DND-41 (cell line): ENCODE measurements at regions not wholly inside any gene's neighbourhood (a gene's known extent, or its start where the extent isn't known, plus 50 kb on each side); places are given as distances from the start of the nearest gene placed in this dataset.

ENCODE experiments used
- EZH2 ChIP-seq: IDR thresholded peaks from 3 replicates; pipeline ENCODE4 v1.6.1; 2012; ENCODE audit warnings: borderline replicate concordance, low read depth, mild to moderate bottlenecking, moderate library complexity, low read length, inconsistent platforms; ENCODE audit not compliant: severe bottlenecking
- TF ChIP-seq, protein P1 (sequence below): IDR thresholded peaks from 2 replicates; pipeline ENCODE4 v1.5.1; 2012; ENCODE audit warnings: borderline replicate concordance, low read length, moderate library complexity, mild to moderate bottlenecking; ENCODE audit not compliant: poor library complexity, severe bottlenecking; ENCODE audit errors: extremely low read depth

- TF ChIP-seq, protein P1, sequence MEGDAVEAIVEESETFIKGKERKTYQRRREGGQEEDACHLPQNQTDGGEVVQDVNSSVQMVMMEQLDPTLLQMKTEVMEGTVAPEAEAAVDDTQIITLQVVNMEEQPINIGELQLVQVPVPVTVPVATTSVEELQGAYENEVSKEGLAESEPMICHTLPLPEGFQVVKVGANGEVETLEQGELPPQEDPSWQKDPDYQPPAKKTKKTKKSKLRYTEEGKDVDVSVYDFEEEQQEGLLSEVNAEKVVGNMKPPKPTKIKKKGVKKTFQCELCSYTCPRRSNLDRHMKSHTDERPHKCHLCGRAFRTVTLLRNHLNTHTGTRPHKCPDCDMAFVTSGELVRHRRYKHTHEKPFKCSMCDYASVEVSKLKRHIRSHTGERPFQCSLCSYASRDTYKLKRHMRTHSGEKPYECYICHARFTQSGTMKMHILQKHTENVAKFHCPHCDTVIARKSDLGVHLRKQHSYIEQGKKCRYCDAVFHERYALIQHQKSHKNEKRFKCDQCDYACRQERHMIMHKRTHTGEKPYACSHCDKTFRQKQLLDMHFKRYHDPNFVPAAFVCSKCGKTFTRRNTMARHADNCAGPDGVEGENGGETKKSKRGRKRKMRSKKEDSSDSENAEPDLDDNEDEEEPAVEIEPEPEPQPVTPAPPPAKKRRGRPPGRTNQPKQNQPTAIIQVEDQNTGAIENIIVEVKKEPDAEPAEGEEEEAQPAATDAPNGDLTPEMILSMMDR, result no peak
- no peak for TF ChIP-seq EZH2
Observed at GRCh38 chr10:120398180-120398579, 58.8 kb upstream of the PLPP4 start.
